Neural crest cell (in vitro differentiated cells): ENCODE measurements at regions not wholly inside any gene's neighbourhood (a gene's known extent, or its start where the extent isn't known, plus 50 kb on each side); places are given as distances from the start of the nearest gene placed in this dataset.

Source experiments
- DNase-seq: peaks from one replicate; pipeline ENCODE4 v3.0.0; 2021; ENCODE audit warnings: low read depth, mixed read lengths, low spot score
- H3K27ac Mint-ChIP-seq: one replicate; pipeline ENCODE4 v1.8.0; 2021; ENCODE audit warnings: mild to moderate bottlenecking, mixed read lengths; ENCODE audit not compliant: unreplicated experiment
- H3K27me3 Mint-ChIP-seq: 2 replicates; pipeline ENCODE4 v1.8.0; 2021; ENCODE audit warnings: low read depth, mild to moderate bottlenecking, mixed read lengths
- H3K36me3 Mint-ChIP-seq: 2 replicates; pipeline ENCODE4 v1.8.0; 2021; ENCODE audit warnings: low read depth, mild to moderate bottlenecking, mixed read lengths
- H3K4me1 Mint-ChIP-seq: 2 replicates; pipeline ENCODE4 v1.8.0; 2021; ENCODE audit warnings: mixed read lengths
- H3K4me3 Mint-ChIP-seq: one replicate; pipeline ENCODE4 v1.8.0; 2021; ENCODE audit warnings: mild to moderate bottlenecking, mixed read lengths
- H3K9me3 Mint-ChIP-seq: 2 replicates; pipeline ENCODE4 v1.8.0; 2021; ENCODE audit warnings: mixed read lengths
- TF ChIP-seq, protein P1 (sequence below): fragments of 200-600 bp; sonication (generic); conservative IDR thresholded peaks from 2 replicates; pipeline ENCODE4 v1.5.0; 2021; ENCODE audit warnings: antibody characterized with exemption, mild to moderate bottlenecking

DNA sequence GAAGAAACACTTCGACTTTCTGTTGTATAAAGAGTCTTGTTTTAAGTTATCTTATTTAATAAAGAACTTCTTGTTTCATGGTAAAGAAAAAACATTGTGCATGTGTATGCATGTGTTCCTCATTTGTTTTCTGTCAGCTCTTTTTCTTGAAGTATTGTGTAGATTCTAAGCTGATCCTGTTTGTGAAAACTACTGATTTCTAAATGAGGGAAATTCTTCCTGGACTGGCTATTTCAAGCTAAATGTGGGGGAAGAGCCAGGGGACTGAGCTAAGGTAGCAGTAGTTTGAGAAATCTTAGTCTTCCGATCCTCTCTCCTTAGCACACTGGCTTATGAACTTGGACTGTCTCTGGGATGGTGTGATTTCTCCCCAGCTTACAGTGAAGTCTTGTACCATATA, 56.4 kb upstream of the RBMS1 start:
- H3K4me3 Mint-ChIP-seq = no peak overlapping the region
- H3K4me1 Mint-ChIP-seq = peaks cover 4% of the 10 kb centered on the region
- no peak for DNase-seq
- no peaks in the 10 kb centered on the region for H3K27me3 Mint-ChIP-seq
- no peaks in the 10 kb centered on the region for H3K36me3 Mint-ChIP-seq
- TF ChIP-seq, protein P1, sequence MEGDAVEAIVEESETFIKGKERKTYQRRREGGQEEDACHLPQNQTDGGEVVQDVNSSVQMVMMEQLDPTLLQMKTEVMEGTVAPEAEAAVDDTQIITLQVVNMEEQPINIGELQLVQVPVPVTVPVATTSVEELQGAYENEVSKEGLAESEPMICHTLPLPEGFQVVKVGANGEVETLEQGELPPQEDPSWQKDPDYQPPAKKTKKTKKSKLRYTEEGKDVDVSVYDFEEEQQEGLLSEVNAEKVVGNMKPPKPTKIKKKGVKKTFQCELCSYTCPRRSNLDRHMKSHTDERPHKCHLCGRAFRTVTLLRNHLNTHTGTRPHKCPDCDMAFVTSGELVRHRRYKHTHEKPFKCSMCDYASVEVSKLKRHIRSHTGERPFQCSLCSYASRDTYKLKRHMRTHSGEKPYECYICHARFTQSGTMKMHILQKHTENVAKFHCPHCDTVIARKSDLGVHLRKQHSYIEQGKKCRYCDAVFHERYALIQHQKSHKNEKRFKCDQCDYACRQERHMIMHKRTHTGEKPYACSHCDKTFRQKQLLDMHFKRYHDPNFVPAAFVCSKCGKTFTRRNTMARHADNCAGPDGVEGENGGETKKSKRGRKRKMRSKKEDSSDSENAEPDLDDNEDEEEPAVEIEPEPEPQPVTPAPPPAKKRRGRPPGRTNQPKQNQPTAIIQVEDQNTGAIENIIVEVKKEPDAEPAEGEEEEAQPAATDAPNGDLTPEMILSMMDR = no peak
- no peak overlapping the region for H3K27ac Mint-ChIP-seq
- peaks cover 3% of the 10 kb centered on the region for H3K9me3 Mint-ChIP-seq

DNA sequence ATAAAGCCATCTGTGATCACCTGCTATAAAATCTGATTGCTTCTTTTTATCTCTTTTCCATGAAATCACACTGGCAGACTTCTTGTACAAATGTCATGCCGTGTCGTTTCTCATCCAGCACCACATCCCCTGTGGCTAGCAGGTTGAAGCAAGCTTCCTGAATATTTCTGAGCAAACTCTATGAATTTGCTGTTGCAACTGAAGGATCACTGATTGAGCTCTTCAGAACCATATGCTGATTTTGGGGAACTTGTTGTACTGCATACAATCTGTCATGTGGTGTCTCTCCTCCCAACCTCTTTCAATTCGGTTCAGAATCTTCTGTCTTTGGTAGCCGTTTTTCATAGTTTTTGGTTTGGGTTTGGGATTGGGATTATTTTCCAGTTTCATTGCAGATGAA, 57.7 kb upstream of the RBMS1 start:
- DNase-seq = no peak
- no peak overlapping the region for H3K4me3 Mint-ChIP-seq
- no peaks in the 10 kb centered on the region for H3K27me3 Mint-ChIP-seq
- no peak overlapping the region for H3K27ac Mint-ChIP-seq
- H3K9me3 Mint-ChIP-seq = peaks cover 7% of the 10 kb centered on the region
- TF ChIP-seq, protein P1 = no peak
- peaks cover 4% of the 10 kb centered on the region for H3K4me1 Mint-ChIP-seq
- H3K36me3 Mint-ChIP-seq = no peaks in the 10 kb centered on the region

DNA sequence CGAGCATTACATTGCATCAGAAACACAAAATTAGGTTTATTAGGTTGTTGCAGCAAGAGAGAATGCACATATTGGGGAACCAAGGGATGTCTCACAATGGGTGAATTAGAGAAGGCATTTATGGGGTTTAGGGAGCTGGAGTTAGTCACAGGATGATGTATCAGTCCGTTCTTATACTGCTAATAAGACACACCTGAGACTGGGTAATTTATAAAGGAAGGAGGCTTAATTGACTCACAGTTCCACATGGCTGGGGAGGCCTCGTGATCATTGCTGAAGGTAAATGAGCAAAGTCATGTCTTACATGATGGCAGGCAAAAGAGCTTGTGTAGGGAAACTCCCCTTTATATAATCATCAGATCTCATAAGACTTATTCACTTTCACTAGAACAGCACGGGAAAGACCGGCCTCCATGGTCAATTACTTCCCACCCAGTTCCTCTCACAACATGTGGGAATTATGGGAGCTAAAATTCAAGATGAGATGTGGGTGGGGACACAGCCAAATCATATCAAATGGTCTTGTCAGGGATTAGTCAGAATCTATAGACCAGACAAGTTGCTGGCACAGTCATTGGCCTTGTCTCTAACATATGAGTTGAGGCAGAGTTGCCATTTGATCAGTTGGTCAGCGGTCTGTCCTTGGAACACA, 61.9 kb upstream of the RBMS1 start:
- no peak overlapping the region for H3K27ac Mint-ChIP-seq
- DNase-seq = no peak
- no peaks in the 10 kb centered on the region for H3K4me1 Mint-ChIP-seq
- TF ChIP-seq, protein P1 = no peak
- peaks cover 13% of the 10 kb centered on the region for H3K9me3 Mint-ChIP-seq
- peaks cover 2% of the 10 kb centered on the region for H3K36me3 Mint-ChIP-seq
- no peaks in the 10 kb centered on the region for H3K27me3 Mint-ChIP-seq
- no peak overlapping the region for H3K4me3 Mint-ChIP-seq

DNA sequence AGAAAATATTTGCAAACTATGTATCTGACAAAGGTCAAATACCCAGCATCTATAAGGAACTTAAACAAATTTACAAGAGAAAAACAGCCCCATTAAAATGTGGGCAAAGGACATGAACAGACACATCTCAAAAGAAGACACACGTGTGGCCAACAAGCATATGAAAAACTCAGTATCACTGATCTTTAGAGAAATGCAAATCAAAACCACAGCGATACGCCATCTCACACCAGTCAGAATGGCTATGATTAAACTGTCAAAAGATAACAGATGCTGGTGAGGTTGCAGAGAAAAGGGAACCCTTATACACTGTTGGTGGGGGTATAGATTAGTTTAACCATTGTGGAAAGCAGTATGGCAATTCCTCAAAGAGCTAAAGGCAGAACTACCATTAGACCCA, 64.3 kb upstream of the RBMS1 start:
- no peak for DNase-seq
- peaks cover 2% of the 10 kb centered on the region for H3K36me3 Mint-ChIP-seq
- no peaks in the 10 kb centered on the region for H3K27me3 Mint-ChIP-seq

DNA sequence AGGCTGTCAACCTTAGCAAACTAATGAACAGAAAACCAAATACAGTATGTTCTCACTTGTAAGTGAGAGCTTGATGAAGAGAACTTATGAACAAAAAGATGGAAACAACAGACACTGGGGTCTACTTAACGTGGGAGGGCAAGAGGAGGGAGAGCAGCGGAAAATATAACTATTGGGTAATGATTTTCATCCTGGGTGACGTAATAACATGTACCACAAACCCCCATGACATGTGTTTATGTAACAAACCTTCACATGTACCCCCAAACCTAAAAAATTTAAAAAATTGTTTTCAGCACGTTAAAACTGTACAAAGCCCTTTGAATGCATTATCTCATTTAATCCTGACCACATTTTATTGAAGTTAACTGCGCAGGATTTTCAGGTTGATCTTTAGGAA, 64.9 kb upstream of the RBMS1 start:
- no peak overlapping the region for H3K4me3 Mint-ChIP-seq
- no peak for DNase-seq
- no peak overlapping the region for H3K27ac Mint-ChIP-seq
- no peaks in the 10 kb centered on the region for H3K4me1 Mint-ChIP-seq
- H3K36me3 Mint-ChIP-seq = peaks cover 2% of the 10 kb centered on the region
- H3K27me3 Mint-ChIP-seq = no peaks in the 10 kb centered on the region
- peaks cover 13% of the 10 kb centered on the region for H3K9me3 Mint-ChIP-seq
- TF ChIP-seq, protein P1 = no peak

More for the DNA sequence above, 64.3 kb upstream of the RBMS1 start:
- TF ChIP-seq, protein P1 = no peak
- H3K27ac Mint-ChIP-seq = no peak overlapping the region
- H3K9me3 Mint-ChIP-seq = peaks cover 13% of the 10 kb centered on the region
- no peaks in the 10 kb centered on the region for H3K4me1 Mint-ChIP-seq
- H3K4me3 Mint-ChIP-seq = no peak overlapping the region
